ENCODE measurements at regions not wholly inside any gene's neighbourhood (a gene's known extent, or its start where the extent isn't known, plus 50 kb on each side); places are given as distances from the start of the nearest gene placed in this dataset.

DNA sequence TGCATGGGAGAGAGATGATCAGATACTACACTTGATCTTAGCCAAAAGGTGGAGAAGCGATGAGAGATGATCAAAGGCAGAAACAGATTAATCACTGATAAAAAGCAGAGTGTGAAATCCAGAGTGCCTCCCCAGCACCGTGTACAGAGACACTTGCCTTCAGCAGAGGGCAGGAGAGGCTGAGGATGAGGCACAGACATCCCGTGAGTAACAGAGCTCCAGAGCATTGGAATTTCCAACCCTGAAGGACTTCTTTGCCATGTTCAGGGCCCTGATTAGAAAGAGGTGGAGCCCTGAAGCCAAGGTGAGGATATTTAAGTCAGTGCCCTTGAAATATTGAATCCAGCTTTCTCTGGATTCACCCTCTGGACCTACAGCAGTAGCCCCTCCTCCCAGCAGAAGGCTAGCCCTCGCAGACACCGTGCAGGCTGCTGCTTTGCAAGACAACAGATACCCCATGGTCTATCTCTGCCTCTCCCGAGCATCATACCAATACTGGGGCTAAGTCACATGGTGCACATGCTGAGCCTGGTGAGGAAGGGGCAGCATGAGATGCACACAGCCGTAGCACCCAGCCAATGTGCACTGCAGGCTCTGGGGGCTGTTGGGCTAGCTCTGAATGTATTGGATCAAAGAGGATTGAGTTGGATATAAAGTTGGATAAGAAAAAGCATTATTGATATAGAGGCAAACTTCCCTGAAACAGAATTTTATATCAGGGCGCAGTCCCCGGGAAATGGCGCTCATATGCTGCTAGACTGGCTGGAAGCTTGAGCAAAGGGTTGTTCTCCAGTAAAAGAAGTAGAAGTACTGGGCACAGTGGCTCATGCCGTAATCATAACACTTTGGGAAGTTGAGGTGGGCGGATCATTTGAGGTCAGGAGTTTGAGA, 200.3 kb upstream of the B3GAT1 start:
- Histone ChIP-seq H3K4me1 (no peaks in the 10 kb centered on the region), H3K36me3 (no peaks in the 10 kb centered on the region), H3K9me3 (no peaks in the 10 kb centered on the region), H3K27ac (no peak overlapping the region), H3K4me3 (no peak overlapping the region), H3K27me3 (no peaks in the 10 kb centered on the region)
- TF ChIP-seq POLR2A (IDR thresholded peaks at IDR 0.05) (no peak), POLR2AphosphoS5 (IDR thresholded peaks at IDR 0.05; ENCODE audit: insufficient read depth in 1 of 2, low read depth in 1 of 2) (no peak)
- TF ChIP-seq, protein P1, sequence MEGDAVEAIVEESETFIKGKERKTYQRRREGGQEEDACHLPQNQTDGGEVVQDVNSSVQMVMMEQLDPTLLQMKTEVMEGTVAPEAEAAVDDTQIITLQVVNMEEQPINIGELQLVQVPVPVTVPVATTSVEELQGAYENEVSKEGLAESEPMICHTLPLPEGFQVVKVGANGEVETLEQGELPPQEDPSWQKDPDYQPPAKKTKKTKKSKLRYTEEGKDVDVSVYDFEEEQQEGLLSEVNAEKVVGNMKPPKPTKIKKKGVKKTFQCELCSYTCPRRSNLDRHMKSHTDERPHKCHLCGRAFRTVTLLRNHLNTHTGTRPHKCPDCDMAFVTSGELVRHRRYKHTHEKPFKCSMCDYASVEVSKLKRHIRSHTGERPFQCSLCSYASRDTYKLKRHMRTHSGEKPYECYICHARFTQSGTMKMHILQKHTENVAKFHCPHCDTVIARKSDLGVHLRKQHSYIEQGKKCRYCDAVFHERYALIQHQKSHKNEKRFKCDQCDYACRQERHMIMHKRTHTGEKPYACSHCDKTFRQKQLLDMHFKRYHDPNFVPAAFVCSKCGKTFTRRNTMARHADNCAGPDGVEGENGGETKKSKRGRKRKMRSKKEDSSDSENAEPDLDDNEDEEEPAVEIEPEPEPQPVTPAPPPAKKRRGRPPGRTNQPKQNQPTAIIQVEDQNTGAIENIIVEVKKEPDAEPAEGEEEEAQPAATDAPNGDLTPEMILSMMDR (IDR thresholded peaks at IDR 0.05) = no peak
- DNase-seq (ENCODE audit: extremely low spot score in 2 of 2) = peak; percentile 60 to 89
- intact Hi-C loops (cut with DNase I) = no loop called here

DNA sequence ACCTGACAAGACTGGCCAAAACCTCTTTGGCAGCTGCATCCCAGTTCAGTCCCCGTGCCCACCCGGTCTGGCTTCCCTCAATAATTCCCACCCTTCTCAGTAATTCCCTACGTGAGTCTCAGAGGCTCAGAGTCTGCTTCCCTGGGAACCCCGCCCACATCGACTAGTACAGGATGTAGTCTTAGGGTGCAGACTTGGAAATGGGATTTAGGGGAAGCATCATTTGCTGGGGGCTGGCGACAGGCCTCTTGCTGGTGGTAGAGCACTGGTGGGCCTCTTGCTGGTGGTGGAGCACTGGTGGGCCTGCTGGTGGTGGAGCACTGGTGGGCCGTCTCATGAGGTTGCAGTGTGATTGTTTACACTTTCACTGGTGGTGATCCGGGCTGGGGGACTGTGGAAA, 199.5 kb upstream of the B3GAT1 start:
- H3K9me3 ChIP-seq = no peaks in the 10 kb centered on the region
- H3K27ac ChIP-seq = no peak overlapping the region
- peak; percentile 54 to 81 for DNase-seq (ENCODE audit: extremely low spot score in 2 of 2)
- no peaks in the 10 kb centered on the region for H3K36me3 ChIP-seq
- TF ChIP-seq POLR2A (IDR thresholded peaks at IDR 0.05) = no peak
- no peak for TF ChIP-seq POLR2AphosphoS5 (IDR thresholded peaks at IDR 0.05; ENCODE audit: insufficient read depth in 1 of 2, low read depth in 1 of 2)
- TF ChIP-seq, protein P1 (IDR thresholded peaks at IDR 0.05) = no peak
- intact Hi-C loops (cut with DNase I) = no loop called here
- H3K4me1 ChIP-seq = no peaks in the 10 kb centered on the region
- no peaks in the 10 kb centered on the region for H3K27me3 ChIP-seq
- H3K4me3 ChIP-seq = no peak overlapping the region

GRCh38 chr11:134610116-134610910, 198.3 kb upstream of the B3GAT1 start:
- Histone ChIP-seq H3K9me3 (no peaks in the 10 kb centered on the region), H3K27ac (no peak overlapping the region), H3K27me3 (no peaks in the 10 kb centered on the region), H3K4me1 (no peaks in the 10 kb centered on the region), H3K4me3 (no peak overlapping the region), H3K36me3 (no peaks in the 10 kb centered on the region)
- TF ChIP-seq, protein P1 (IDR thresholded peaks at IDR 0.05) = no peak
- TF ChIP-seq POLR2AphosphoS5 (IDR thresholded peaks at IDR 0.05; ENCODE audit: insufficient read depth in 1 of 2, low read depth in 1 of 2) (no peak), POLR2A (IDR thresholded peaks at IDR 0.05) (no peak)
- intact Hi-C loops (cut with DNase I) = no loop called here
- peak; percentile 49 to 90 for DNase-seq (ENCODE audit: extremely low spot score in 2 of 2)

DNA sequence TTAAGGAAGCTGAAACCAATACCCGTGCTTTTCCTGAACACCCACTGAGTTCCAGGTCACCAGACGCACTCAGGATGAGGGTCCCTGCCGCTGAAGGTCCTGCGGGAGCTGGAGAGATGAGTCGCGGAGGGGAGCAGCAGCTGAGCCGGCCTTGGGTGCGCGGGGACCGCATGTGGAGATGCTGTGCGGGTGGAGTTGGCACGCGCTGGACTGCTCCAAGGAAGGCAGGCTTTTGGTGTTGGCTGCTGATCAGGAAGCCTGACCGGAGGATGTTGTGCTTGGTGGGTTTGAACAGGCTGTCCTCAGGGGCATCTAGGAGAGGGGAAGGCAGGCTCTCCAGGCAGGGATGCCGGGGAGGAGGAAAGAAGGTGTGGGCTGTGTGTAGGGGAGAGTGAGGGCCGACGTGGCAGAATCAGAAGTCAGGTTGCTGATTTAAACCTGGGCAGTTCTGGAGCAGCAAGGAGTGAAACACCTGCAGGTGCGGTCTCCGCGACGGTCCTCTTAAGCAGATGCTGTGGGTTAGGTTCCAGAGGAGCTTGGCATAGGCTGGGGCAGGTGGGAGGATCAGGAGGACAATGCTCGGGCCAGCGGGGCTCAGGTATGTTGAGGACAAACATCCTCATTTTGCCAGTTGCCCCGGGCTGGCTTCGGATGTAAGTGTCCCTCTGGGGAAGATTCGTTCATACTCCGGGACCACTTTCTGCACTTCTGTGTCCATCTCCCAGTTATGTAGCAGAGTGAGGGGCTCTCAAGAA, 197.5 kb upstream of the B3GAT1 start:
- Histone ChIP-seq H3K27ac (no peak overlapping the region), H3K4me3 (no peak overlapping the region), H3K36me3 (no peaks in the 10 kb centered on the region), H3K9me3 (no peaks in the 10 kb centered on the region), H3K27me3 (no peaks in the 10 kb centered on the region), H3K4me1 (no peaks in the 10 kb centered on the region)
- peak; percentile 55 to 72 for DNase-seq (ENCODE audit: extremely low spot score in 2 of 2)
- intact Hi-C loops (cut with DNase I) = no loop called here
- TF ChIP-seq, protein P1 (IDR thresholded peaks at IDR 0.05) = no peak
- TF ChIP-seq POLR2AphosphoS5 (IDR thresholded peaks at IDR 0.05; ENCODE audit: insufficient read depth in 1 of 2, low read depth in 1 of 2) = no peak
- TF ChIP-seq POLR2A (IDR thresholded peaks at IDR 0.05) = no peak
